ENCODE measurements at regions not wholly inside any gene's neighbourhood (a gene's known extent, or its start where the extent isn't known, plus 50 kb on each side); places are given as distances from the start of the nearest gene placed in this dataset.

GRCh38 chr16:6667393-6667792 lies 665.3 kb upstream of the RBFOX1 start:
- H3K27ac Mint-ChIP-seq = no peak overlapping the region
- H3K9me3 Mint-ChIP-seq = no peaks in the 10 kb centered on the region
- TF ChIP-seq CTCF (IDR thresholded peaks at IDR 0.05; ENCODE audit: unreplicated experiment in 3 of 3) = no peak
- H3K4me3 Mint-ChIP-seq = no peak overlapping the region
- no peaks in the 10 kb centered on the region for H3K36me3 Mint-ChIP-seq (ENCODE audit: low read depth)
- peaks cover 10% of the 10 kb centered on the region for H3K27me3 Mint-ChIP-seq (ENCODE audit: low read depth)
- no peaks in the 10 kb centered on the region for H3K4me1 Mint-ChIP-seq

- Mint-ChIP-seq H3K36me3 (ENCODE audit: low read depth) (no peaks in the 10 kb centered on the region), H3K9me3 (no peaks in the 10 kb centered on the region), H3K4me1 (no peaks in the 10 kb centered on the region), H3K27me3 (ENCODE audit: low read depth) (peaks cover 18% of the 10 kb centered on the region), H3K4me3 (no peak overlapping the region), H3K27ac (no peak overlapping the region)
- no peak for TF ChIP-seq CTCF (IDR thresholded peaks at IDR 0.05; ENCODE audit: unreplicated experiment in 3 of 3)
These were observed 667.5 kb upstream of the RBFOX1 start for GRCh38 chr16:6665126-6665525.

- H3K27me3 Mint-ChIP-seq (ENCODE audit: low read depth) = peaks cover 15% of the 10 kb centered on the region
- H3K27ac Mint-ChIP-seq = no peak overlapping the region
- H3K9me3 Mint-ChIP-seq = no peaks in the 10 kb centered on the region
- H3K4me1 Mint-ChIP-seq = no peaks in the 10 kb centered on the region
- no peak overlapping the region for H3K4me3 Mint-ChIP-seq
- no peak for TF ChIP-seq CTCF (IDR thresholded peaks at IDR 0.05; ENCODE audit: unreplicated experiment in 3 of 3)
- H3K36me3 Mint-ChIP-seq (ENCODE audit: low read depth) = no peaks in the 10 kb centered on the region
These were observed 669.0 kb upstream of the RBFOX1 start for GRCh38 chr16:6663668-6664067.

GRCh38 chr16:6656760-6657159 lies 675.9 kb upstream of the RBFOX1 start:
- peaks cover 18% of the 10 kb centered on the region for H3K27me3 Mint-ChIP-seq (ENCODE audit: low read depth)
- no peak overlapping the region for H3K27ac Mint-ChIP-seq
- no peaks in the 10 kb centered on the region for H3K9me3 Mint-ChIP-seq
- TF ChIP-seq CTCF (IDR thresholded peaks at IDR 0.05; ENCODE audit: unreplicated experiment in 3 of 3) = no peak
- H3K4me1 Mint-ChIP-seq = no peaks in the 10 kb centered on the region
- H3K4me3 Mint-ChIP-seq = no peak overlapping the region
- H3K36me3 Mint-ChIP-seq (ENCODE audit: low read depth) = no peaks in the 10 kb centered on the region

- Mint-ChIP-seq H3K36me3 (ENCODE audit: low read depth) (no peaks in the 10 kb centered on the region), H3K9me3 (no peaks in the 10 kb centered on the region), H3K4me1 (no peaks in the 10 kb centered on the region), H3K27me3 (ENCODE audit: low read depth) (peaks cover 31% of the 10 kb centered on the region), H3K4me3 (no peak overlapping the region), H3K27ac (no peak overlapping the region)
- TF ChIP-seq CTCF (IDR thresholded peaks at IDR 0.05; ENCODE audit: unreplicated experiment in 3 of 3) = no peak
These were observed 685.8 kb upstream of the RBFOX1 start for GRCh38 chr16:6646891-6647290.

GRCh38 chr16:6645768-6646568 lies 686.7 kb upstream of the RBFOX1 start:
- Mint-ChIP-seq H3K27ac (no peak overlapping the region), H3K27me3 (ENCODE audit: low read depth) (peaks cover 39% of the 10 kb centered on the region), H3K4me3 (no peak overlapping the region), H3K36me3 (ENCODE audit: low read depth) (no peaks in the 10 kb centered on the region), H3K4me1 (no peaks in the 10 kb centered on the region), H3K9me3 (no peaks in the 10 kb centered on the region)
- TF ChIP-seq CTCF (IDR thresholded peaks at IDR 0.05; ENCODE audit: unreplicated experiment in 3 of 3) = no peak

Data from nephron (organoid).